PFSK-1 (cell line): ENCODE measurements at regions not wholly inside any gene's neighbourhood (a gene's known extent, or its start where the extent isn't known, plus 50 kb on each side); places are given as distances from the start of the nearest gene placed in this dataset.

Experiments used
- FOXP2 ChIP-seq: optimal IDR thresholded peaks from 2 replicates; pipeline ENCODE3; 2011; ENCODE audit warnings: borderline replicate concordance, control low read depth, inconsistent platforms; ENCODE audit not compliant: insufficient read depth; ENCODE audit errors: extremely low read length, extremely low read depth
- POLR2AphosphoS5 ChIP-seq: IDR thresholded peaks from 2 replicates; pipeline ENCODE4 v1.6.1; 2012; ENCODE audit warnings: low read depth, mild to moderate bottlenecking, control low read depth, low read length, moderate library complexity
- REST ChIP-seq, 2 experiments: IDR thresholded peaks; 2 replicates each; pipeline versions ENCODE4 v1.6.1 to v1.8.0; 2011 to 2012; ENCODE audit warnings: low read depth in 2 of 2, low read length in 2 of 2, control low read depth in 1 of 2, inconsistent platforms in 1 of 2, mild to moderate bottlenecking in 1 of 2, moderate library complexity in 1 of 2; ENCODE audit not compliant: insufficient read depth in 1 of 2
- SIN3A ChIP-seq: IDR thresholded peaks from 2 replicates; pipeline ENCODE4 v1.6.1; 2012; ENCODE audit warnings: mild to moderate bottlenecking, low read length, moderate library complexity, borderline replicate concordance; ENCODE audit not compliant: insufficient read depth
- TAF1 ChIP-seq: IDR thresholded peaks from 2 replicates; pipeline ENCODE4 v1.6.1; 2012; ENCODE audit warnings: low read length, control low read depth, borderline replicate concordance; ENCODE audit not compliant: insufficient read depth

- TF ChIP-seq FOXP2 = no peak
- no peak for TF ChIP-seq TAF1
- TF ChIP-seq POLR2AphosphoS5 = no peak
- no peak for TF ChIP-seq REST (IDR thresholded peaks at IDR 0.05; ENCODE audit: insufficient read depth in 1 of 2, low read depth in 2 of 2, low read length in 2 of 2)
- no peak for TF ChIP-seq SIN3A
Observed at GRCh38 chr2:56450772-56451171, 267.0 kb downstream of the CCDC85A start.

- no peak for TF ChIP-seq REST (IDR thresholded peaks at IDR 0.05; ENCODE audit: insufficient read depth in 1 of 2, low read depth in 2 of 2, low read length in 2 of 2)
- no peak for TF ChIP-seq POLR2AphosphoS5
- no peak for TF ChIP-seq TAF1
- no peak for TF ChIP-seq SIN3A
- no peak for TF ChIP-seq FOXP2
Observed at GRCh38 chr2:56455642-56456041, 271.9 kb downstream of the CCDC85A start.

GRCh38 chr2:56456791-56457190, 273.0 kb downstream of the CCDC85A start:
- TF ChIP-seq TAF1 (no peak), REST (IDR thresholded peaks at IDR 0.05; ENCODE audit: insufficient read depth in 1 of 2, low read depth in 2 of 2, low read length in 2 of 2) (no peak)

- TF ChIP-seq TAF1 = no peak
- no peak for TF ChIP-seq FOXP2
- TF ChIP-seq SIN3A = no peak
- TF ChIP-seq POLR2AphosphoS5 = no peak
- no peak for TF ChIP-seq REST (IDR thresholded peaks at IDR 0.05; ENCODE audit: insufficient read depth in 1 of 2, low read depth in 2 of 2, low read length in 2 of 2)
Observed at GRCh38 chr2:56460508-56460907, 276.7 kb downstream of the CCDC85A start.

GRCh38 chr2:56464066-56464465, 280.3 kb downstream of the CCDC85A start:
- TF ChIP-seq TAF1 (no peak), REST (IDR thresholded peaks at IDR 0.05; ENCODE audit: insufficient read depth in 1 of 2, low read depth in 2 of 2, low read length in 2 of 2) (no peak), SIN3A (no peak), POLR2AphosphoS5 (no peak), FOXP2 (no peak)
